ENCODE measurements at regions not wholly inside any gene's neighbourhood (a gene's known extent, or its start where the extent isn't known, plus 50 kb on each side); places are given as distances from the start of the nearest gene placed in this dataset.

DNA sequence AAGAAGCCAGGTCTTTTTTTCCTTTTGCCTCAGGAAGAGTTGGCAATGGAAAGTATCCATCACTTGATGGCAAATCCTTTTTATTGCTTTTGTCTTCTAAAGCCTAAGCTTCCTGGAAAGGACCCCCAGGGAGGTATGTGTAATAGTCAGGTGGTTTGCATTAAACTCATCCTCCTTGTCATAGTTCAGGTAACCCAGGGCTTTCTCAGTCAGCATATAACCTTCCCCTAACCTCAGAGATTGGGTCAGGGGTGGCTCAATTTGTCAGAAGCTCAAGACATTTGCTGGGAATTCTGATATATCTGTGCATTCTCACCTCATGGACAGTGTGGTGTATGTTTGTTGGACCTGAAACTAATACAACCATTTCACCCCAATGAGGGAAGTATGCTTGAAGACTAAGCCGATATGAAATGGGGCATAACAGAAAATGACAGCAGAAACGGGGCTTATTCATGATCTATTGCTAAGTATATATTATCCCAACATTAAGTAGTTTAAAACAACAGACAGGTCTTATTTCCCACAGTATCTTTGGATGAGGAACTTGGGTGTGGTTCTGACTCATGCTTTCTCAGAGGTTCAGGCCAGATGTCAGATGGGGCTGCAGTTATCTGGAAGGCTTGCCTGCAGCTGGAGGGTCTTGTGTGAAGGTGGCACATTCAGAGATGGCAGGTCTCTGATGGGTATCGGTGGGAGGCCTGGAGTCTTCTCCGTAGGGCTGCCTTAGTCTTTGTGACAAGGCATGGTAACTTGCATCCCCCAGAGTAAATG lies 135.8 kb upstream of the SPON1 start:
- no peak overlapping the region for H3K27ac ChIP-seq (ENCODE audit: insufficient read depth in 1 of 2, low read depth in 1 of 2, low read length in 2 of 2, poor library complexity in 1 of 2, severe bottlenecking in 2 of 2)
- no peaks in the 10 kb centered on the region for H3K36me3 ChIP-seq (ENCODE audit: control insufficient read depth in 4 of 4, insufficient read depth in 4 of 4, low read length in 3 of 4)
- ChIA-PET POLR2A (no interaction called here), CTCF (no interaction called here)
- no CpG with 5 or more reads among the region's 4 CpGs for WGBS (ENCODE audit: insufficient coverage)
- H3K4me3 ChIP-seq (ENCODE audit: control insufficient read depth in 1 of 7, extremely low read depth in 1 of 7, insufficient read depth in 4 of 7, low read depth in 2 of 7, low read length in 6 of 7) = no peak overlapping the region
- peaks cover 0 to 15% (median 0%) of the 10 kb centered on the region in 5 experiments for H3K9me3 ChIP-seq (ENCODE audit: control extremely low read depth in 1 of 5, control insufficient read depth in 4 of 5, insufficient read depth in 2 of 5, low read depth in 1 of 5, low read length in 4 of 5)
- peak in 2 of 3 donors; percentile 27 to 57 for DNase-seq
- peaks cover 0 to 3% (median 0%) of the 10 kb centered on the region in 4 experiments for H3K4me1 ChIP-seq (ENCODE audit: control extremely low read depth in 1 of 4, control insufficient read depth in 4 of 4, insufficient read depth in 4 of 4, low read length in 3 of 4)
- H3K27me3 ChIP-seq (replicated peaks in 2 of 5; ENCODE audit: control insufficient read depth in 4 of 5, insufficient read depth in 5 of 5, low read length in 4 of 5) = no peaks in the 10 kb centered on the region

DNA sequence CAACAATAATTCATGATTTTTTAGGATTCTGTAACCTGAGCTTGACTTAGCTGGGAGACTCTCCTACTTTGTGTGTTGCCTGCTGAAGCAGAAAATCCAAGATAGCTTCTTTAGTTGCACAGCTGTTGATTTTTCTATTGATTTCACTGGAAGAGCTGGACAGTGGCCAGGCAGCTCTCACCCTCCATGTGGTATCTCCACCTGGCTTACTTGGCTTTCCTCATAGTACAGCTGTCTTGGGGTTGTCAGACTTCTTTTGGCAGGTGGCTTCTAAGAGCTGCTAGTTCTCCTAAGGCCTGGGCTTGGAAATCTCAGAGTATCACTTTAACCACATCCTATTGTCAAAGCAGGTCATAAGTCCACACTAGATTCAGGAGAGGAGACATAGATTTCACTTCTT lies 130.8 kb upstream of the SPON1 start:
- Histone ChIP-seq H3K4me3 (ENCODE audit: control insufficient read depth in 1 of 7, extremely low read depth in 1 of 7, insufficient read depth in 4 of 7, low read depth in 2 of 7, low read length in 6 of 7) (no peak overlapping the region), H3K27ac (ENCODE audit: insufficient read depth in 1 of 2, low read depth in 1 of 2, low read length in 2 of 2, poor library complexity in 1 of 2, severe bottlenecking in 2 of 2) (no peak overlapping the region), H3K9me3 (ENCODE audit: control extremely low read depth in 1 of 5, control insufficient read depth in 4 of 5, insufficient read depth in 2 of 5, low read depth in 1 of 5, low read length in 4 of 5) (peaks cover 0 to 15% (median 0%) of the 10 kb centered on the region in 5 experiments), H3K36me3 (ENCODE audit: control insufficient read depth in 4 of 4, insufficient read depth in 4 of 4, low read length in 3 of 4) (no peaks in the 10 kb centered on the region), H3K27me3 (replicated peaks in 2 of 5; ENCODE audit: control insufficient read depth in 4 of 5, insufficient read depth in 5 of 5, low read length in 4 of 5) (no peaks in the 10 kb centered on the region), H3K4me1 (ENCODE audit: control extremely low read depth in 1 of 4, control insufficient read depth in 4 of 4, insufficient read depth in 4 of 4, low read length in 3 of 4) (peaks cover 0 to 3% (median 0%) of the 10 kb centered on the region in 4 experiments)
- ChIA-PET CTCF (no interaction called here), POLR2A (no interaction called here)
- DNase-seq = no peak

DNA sequence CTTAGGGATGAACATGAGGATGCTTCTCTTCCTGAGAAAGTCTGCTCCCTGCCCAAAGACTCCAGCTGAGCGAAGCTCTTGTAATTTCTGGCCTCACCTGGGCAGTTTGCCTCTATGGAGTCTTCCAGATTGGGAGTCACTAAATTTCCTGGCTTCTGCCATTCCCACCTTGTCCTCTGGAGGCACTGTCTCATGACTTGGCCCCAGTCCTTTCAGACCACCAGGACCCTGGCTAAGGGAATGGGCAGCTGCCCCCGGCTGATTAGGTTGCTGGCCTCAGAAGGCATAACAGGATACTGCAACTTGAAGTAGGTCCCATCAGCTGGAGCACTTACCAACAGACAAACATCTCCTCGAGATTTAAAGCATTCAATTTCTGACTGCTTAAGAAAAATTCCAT lies 128.1 kb upstream of the SPON1 start:
- H3K36me3 ChIP-seq (ENCODE audit: control insufficient read depth in 4 of 4, insufficient read depth in 4 of 4, low read length in 3 of 4) = no peaks in the 10 kb centered on the region
- no peaks in the 10 kb centered on the region for H3K27me3 ChIP-seq (replicated peaks in 2 of 5; ENCODE audit: control insufficient read depth in 4 of 5, insufficient read depth in 5 of 5, low read length in 4 of 5)
- DNase-seq = no peak
- H3K9me3 ChIP-seq (ENCODE audit: control extremely low read depth in 1 of 5, control insufficient read depth in 4 of 5, insufficient read depth in 2 of 5, low read depth in 1 of 5, low read length in 4 of 5) = peaks cover 0 to 10% (median 0%) of the 10 kb centered on the region in 5 experiments
- 87% methylated on average over 2 of the region's 3 CpGs for WGBS (ENCODE audit: insufficient coverage)
- no peak overlapping the region for H3K27ac ChIP-seq (ENCODE audit: insufficient read depth in 1 of 2, low read depth in 1 of 2, low read length in 2 of 2, poor library complexity in 1 of 2, severe bottlenecking in 2 of 2)
- ChIA-PET POLR2A (no interaction called here), CTCF (interaction anchor here (1.1 to 1.6 kb wide), 2 partner anchors 23 to 314 kb away, joined by 3 to 4 read pairs; no protein-coding TSS in a partner anchor)
- H3K4me3 ChIP-seq (ENCODE audit: control insufficient read depth in 1 of 7, extremely low read depth in 1 of 7, insufficient read depth in 4 of 7, low read depth in 2 of 7, low read length in 6 of 7) = no peak overlapping the region
- H3K4me1 ChIP-seq (ENCODE audit: control extremely low read depth in 1 of 4, control insufficient read depth in 4 of 4, insufficient read depth in 4 of 4, low read length in 3 of 4) = no peaks in the 10 kb centered on the region

DNA sequence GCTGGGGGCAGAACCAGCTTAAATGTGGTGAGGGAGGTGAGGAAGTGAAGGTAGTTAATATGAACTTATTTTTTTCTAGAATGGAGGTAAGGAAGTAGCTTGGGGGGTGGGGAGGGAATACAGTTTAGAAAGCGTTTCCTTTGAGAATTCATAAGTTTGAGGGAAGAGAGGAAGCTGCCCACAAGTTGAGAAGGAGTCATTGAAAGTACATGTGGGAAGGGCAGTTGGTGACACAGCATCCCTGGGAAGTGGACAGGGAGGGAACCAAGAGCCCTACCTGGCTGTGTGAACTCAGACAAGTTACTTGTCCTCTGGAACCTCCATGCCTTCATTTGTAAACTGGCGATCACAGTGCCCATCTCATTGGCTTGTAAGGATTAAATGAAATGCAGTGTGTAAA lies 125.9 kb upstream of the SPON1 start:
- 86% methylated on average over 2 of the region's 2 CpGs for WGBS (ENCODE audit: insufficient coverage)
- Histone ChIP-seq H3K27me3 (replicated peaks in 2 of 5; ENCODE audit: control insufficient read depth in 4 of 5, insufficient read depth in 5 of 5, low read length in 4 of 5) (no peaks in the 10 kb centered on the region), H3K9me3 (ENCODE audit: control extremely low read depth in 1 of 5, control insufficient read depth in 4 of 5, insufficient read depth in 2 of 5, low read depth in 1 of 5, low read length in 4 of 5) (no peaks in the 10 kb centered on the region), H3K27ac (ENCODE audit: insufficient read depth in 1 of 2, low read depth in 1 of 2, low read length in 2 of 2, poor library complexity in 1 of 2, severe bottlenecking in 2 of 2) (no peak overlapping the region), H3K36me3 (ENCODE audit: control insufficient read depth in 4 of 4, insufficient read depth in 4 of 4, low read length in 3 of 4) (no peaks in the 10 kb centered on the region), H3K4me3 (ENCODE audit: control insufficient read depth in 1 of 7, extremely low read depth in 1 of 7, insufficient read depth in 4 of 7, low read depth in 2 of 7, low read length in 6 of 7) (no peak overlapping the region), H3K4me1 (ENCODE audit: control extremely low read depth in 1 of 4, control insufficient read depth in 4 of 4, insufficient read depth in 4 of 4, low read length in 3 of 4) (no peaks in the 10 kb centered on the region)
- ChIA-PET CTCF (interaction anchor here (2.0 kb wide), 1 partner anchor 14 kb away, joined by 5 read pairs; no protein-coding TSS in a partner anchor), POLR2A (no interaction called here)
- no peak for DNase-seq

DNA sequence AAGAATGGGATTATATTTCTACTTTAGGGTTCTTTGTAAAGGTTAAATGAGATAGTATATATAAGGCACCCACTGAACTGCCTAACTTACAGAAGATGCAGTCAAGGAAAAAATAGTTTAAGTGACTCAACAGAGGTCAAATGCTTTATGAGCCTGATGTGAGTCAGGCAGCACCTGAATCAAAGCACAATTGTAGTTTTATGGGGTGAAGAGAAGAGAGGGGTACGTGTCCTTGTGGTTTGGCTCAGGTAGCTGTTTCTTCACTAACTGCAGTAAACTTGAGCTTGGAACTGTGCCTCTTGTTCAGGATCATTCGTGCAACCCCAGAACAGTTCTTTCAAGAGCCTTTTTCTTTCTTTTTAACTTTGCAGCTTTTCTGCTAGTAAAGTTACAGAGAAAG lies 125.2 kb upstream of the SPON1 start:
- no peaks in the 10 kb centered on the region for H3K9me3 ChIP-seq (ENCODE audit: control extremely low read depth in 1 of 5, control insufficient read depth in 4 of 5, insufficient read depth in 2 of 5, low read depth in 1 of 5, low read length in 4 of 5)
- no peak for DNase-seq
- POLR2A ChIA-PET = no interaction called here
- H3K36me3 ChIP-seq (ENCODE audit: control insufficient read depth in 4 of 4, insufficient read depth in 4 of 4, low read length in 3 of 4) = no peaks in the 10 kb centered on the region
- WGBS (ENCODE audit: insufficient coverage) = 100% methylated on average over 1 of the region's 2 CpGs
- H3K27ac ChIP-seq (ENCODE audit: insufficient read depth in 1 of 2, low read depth in 1 of 2, low read length in 2 of 2, poor library complexity in 1 of 2, severe bottlenecking in 2 of 2) = no peak overlapping the region
- CTCF ChIA-PET = interaction anchor here (2.0 kb wide), 1 partner anchor 13 kb away, joined by 5 read pairs; no protein-coding TSS in a partner anchor
- H3K4me3 ChIP-seq (ENCODE audit: control insufficient read depth in 1 of 7, extremely low read depth in 1 of 7, insufficient read depth in 4 of 7, low read depth in 2 of 7, low read length in 6 of 7) = no peak overlapping the region
- no peaks in the 10 kb centered on the region for H3K4me1 ChIP-seq (ENCODE audit: control extremely low read depth in 1 of 4, control insufficient read depth in 4 of 4, insufficient read depth in 4 of 4, low read length in 3 of 4)
- no peaks in the 10 kb centered on the region for H3K27me3 ChIP-seq (replicated peaks in 2 of 5; ENCODE audit: control insufficient read depth in 4 of 5, insufficient read depth in 5 of 5, low read length in 4 of 5)

DNA sequence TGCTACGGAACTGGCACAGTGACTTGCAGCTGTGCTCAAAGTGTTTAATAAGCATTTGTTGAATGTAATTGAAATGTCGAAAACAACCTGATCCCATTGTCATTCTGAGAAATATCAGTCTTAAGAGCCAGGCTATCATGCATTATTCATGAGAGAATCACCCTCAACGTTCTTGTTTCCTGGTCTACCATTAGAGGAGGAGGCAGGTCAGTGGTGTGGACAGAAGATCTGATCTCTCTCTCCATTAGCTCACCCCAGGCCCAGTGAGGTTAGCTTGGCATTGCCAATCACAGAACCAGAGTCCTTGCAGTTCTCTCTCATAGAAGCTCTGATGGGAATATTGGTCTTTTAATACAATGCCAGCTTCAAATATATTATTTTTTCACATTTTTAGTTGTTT lies 121.1 kb upstream of the SPON1 start:
- no peak overlapping the region for H3K27ac ChIP-seq (ENCODE audit: insufficient read depth in 1 of 2, low read depth in 1 of 2, low read length in 2 of 2, poor library complexity in 1 of 2, severe bottlenecking in 2 of 2)
- CTCF ChIA-PET = no interaction called here

DNA sequence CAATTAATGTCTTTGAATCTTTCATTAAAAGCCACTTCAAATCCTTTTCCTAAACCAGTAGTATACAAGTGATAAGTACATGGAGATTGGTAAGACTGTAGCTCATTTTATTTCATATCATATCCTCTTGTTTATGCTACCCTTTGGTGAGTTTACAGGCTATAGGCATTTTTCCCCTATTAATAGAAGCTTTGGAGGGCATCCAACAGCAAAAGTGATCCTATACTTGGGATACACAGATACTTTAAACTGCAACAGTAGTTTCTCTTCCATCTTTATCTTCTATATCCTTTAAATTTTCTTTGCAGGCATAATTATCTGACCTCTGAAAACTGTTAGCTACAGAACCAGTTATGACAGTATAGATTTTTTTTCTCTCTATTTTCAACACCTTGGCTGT lies 114.5 kb upstream of the SPON1 start:
- DNase-seq = no peak
- H3K4me3 ChIP-seq (ENCODE audit: control insufficient read depth in 1 of 7, extremely low read depth in 1 of 7, insufficient read depth in 4 of 7, low read depth in 2 of 7, low read length in 6 of 7) = no peak overlapping the region
- CTCF ChIA-PET = no interaction called here
- no peaks in the 10 kb centered on the region for H3K9me3 ChIP-seq (ENCODE audit: control extremely low read depth in 1 of 5, control insufficient read depth in 4 of 5, insufficient read depth in 2 of 5, low read depth in 1 of 5, low read length in 4 of 5)
- no peak overlapping the region for H3K27ac ChIP-seq (ENCODE audit: insufficient read depth in 1 of 2, low read depth in 1 of 2, low read length in 2 of 2, poor library complexity in 1 of 2, severe bottlenecking in 2 of 2)
- no peaks in the 10 kb centered on the region for H3K27me3 ChIP-seq (replicated peaks in 2 of 5; ENCODE audit: control insufficient read depth in 4 of 5, insufficient read depth in 5 of 5, low read length in 4 of 5)
- peaks cover 7 to 31% (median 15%) of the 10 kb centered on the region in 4 experiments for H3K4me1 ChIP-seq (ENCODE audit: control extremely low read depth in 1 of 4, control insufficient read depth in 4 of 4, insufficient read depth in 4 of 4, low read length in 3 of 4)
- POLR2A ChIA-PET = interaction anchor here (0.6 kb wide), 1 partner anchor 886 kb away, joined by 3 read pairs; no protein-coding TSS in a partner anchor
- H3K36me3 ChIP-seq (ENCODE audit: control insufficient read depth in 4 of 4, insufficient read depth in 4 of 4, low read length in 3 of 4) = no peaks in the 10 kb centered on the region

More for the DNA sequence above, 121.1 kb upstream of the SPON1 start:
- Histone ChIP-seq H3K9me3 (ENCODE audit: control extremely low read depth in 1 of 5, control insufficient read depth in 4 of 5, insufficient read depth in 2 of 5, low read depth in 1 of 5, low read length in 4 of 5) (no peaks in the 10 kb centered on the region), H3K27me3 (replicated peaks in 2 of 5; ENCODE audit: control insufficient read depth in 4 of 5, insufficient read depth in 5 of 5, low read length in 4 of 5) (no peaks in the 10 kb centered on the region), H3K4me3 (ENCODE audit: control insufficient read depth in 1 of 7, extremely low read depth in 1 of 7, insufficient read depth in 4 of 7, low read depth in 2 of 7, low read length in 6 of 7) (no peak overlapping the region), H3K36me3 (ENCODE audit: control insufficient read depth in 4 of 4, insufficient read depth in 4 of 4, low read length in 3 of 4) (no peaks in the 10 kb centered on the region), H3K4me1 (ENCODE audit: control extremely low read depth in 1 of 4, control insufficient read depth in 4 of 4, insufficient read depth in 4 of 4, low read length in 3 of 4) (no peaks in the 10 kb centered on the region)
- 56% methylated on average over 1 of the region's 3 CpGs for WGBS (ENCODE audit: insufficient coverage)
- POLR2A ChIA-PET = interaction anchor here (0.6 kb wide), 1 partner anchor 1370 kb away, joined by 3 read pairs; no protein-coding TSS in a partner anchor
- DNase-seq = no peak
